GM12878 (cell line): ENCODE measurements at regions not wholly inside any gene's neighbourhood (a gene's known extent, or its start where the extent isn't known, plus 50 kb on each side); places are given as distances from the start of the nearest gene placed in this dataset.

Experiments
- ATAC-seq: fragments of 200-7000 bp; cut with Tn5 transposase; 3 replicates; pipeline ENCODE4 v1.9.1; 2020; ENCODE audit warnings: mild to moderate bottlenecking, moderate library complexity
- BruUV-seq: library from RNA; stranded (reverse); fragments of 400-500 nt; replicated peaks from 2 replicates; lab custom pipeline; 2021; lab: Mats Ljungman, UMichigan
- CTCF ChIA-PET: fragments of 300-600 bp; sonication (Branson Sonifier 250); formaldehyde crosslinking; extraction: SDS; loops from one replicate; lab custom pipeline; 2021; ENCODE audit warnings: inconsistent platforms; lab: Yijun Ruan, JAX
- POLR2A ChIA-PET: fragments of 350-600 bp; formaldehyde crosslinking; extraction: SDS; loops from one replicate; lab custom pipeline; 2021; ENCODE audit warnings: inconsistent platforms; lab: Charles Lee
- RAD21 ChIA-PET: fragments of 300-600 bp; sonication (Branson Sonifier 250); formaldehyde crosslinking; loops from one replicate; lab custom pipeline; 2023; ENCODE audit warnings: antibody characterized with exemption; ENCODE audit not compliant: unreplicated experiment; lab: Charles Lee
- SMC1A ChIA-PET: fragments of 300-600 bp; sonication (Branson Sonifier 250); formaldehyde crosslinking; loops from one replicate; lab custom pipeline; 2023; ENCODE audit not compliant: unreplicated experiment, uncharacterized antibody; lab: Charles Lee
- DNase-seq: peaks from one replicate; pipeline ENCODE4 v3.0.0-alpha.2; 2011; ENCODE audit warnings: low read depth, low spot score
- FAIRE-seq: peaks from 3 replicates; lab custom pipeline; 2011; peaks lifted over from hg19 to GRCh38; lab: Jason Lieb, UNC
- H2AFZ ChIP-seq: 2 replicates; pipeline ENCODE4 v1.6.0; 2011; ENCODE audit warnings: low read depth, low read length, control low read depth; ENCODE audit not compliant: control insufficient read depth
- H3K27ac ChIP-seq: 2 replicates; pipeline ENCODE4 v1.5.1; 2011; ENCODE audit warnings: control low read depth; ENCODE audit not compliant: control insufficient read depth, insufficient read depth
- H3K27me3 ChIP-seq, 2 experiments: replicated peaks in 1 of 2; 2 replicates each; pipeline versions ENCODE4 v1.6.0 to v1.6.1; 2011; ENCODE audit warnings: low read length in 1 of 2; ENCODE audit not compliant: control insufficient read depth in 2 of 2, insufficient read depth in 2 of 2
- H3K36me3 ChIP-seq, 2 experiments: 2 replicates each; pipeline ENCODE4 v1.5.1; 2011; ENCODE audit warnings: low read length in 1 of 2; ENCODE audit not compliant: control insufficient read depth in 2 of 2, insufficient read depth in 2 of 2
- H3K4me1 ChIP-seq: 2 replicates; pipeline ENCODE4 v1.6.1; 2011; ENCODE audit warnings: mild to moderate bottlenecking, low read length, moderate library complexity, mixed read lengths; ENCODE audit not compliant: control insufficient read depth, insufficient read depth
- H3K4me2 ChIP-seq: 2 replicates; pipeline ENCODE4 v1.6.0; 2011; ENCODE audit warnings: control low read depth; ENCODE audit not compliant: control insufficient read depth, insufficient read depth
- H3K4me3 ChIP-seq: fragments of 200-600 bp; sonication (generic); 2 replicates; pipeline ENCODE4 v1.5.1; 2016
- H3K79me2 ChIP-seq: 2 replicates; pipeline ENCODE4 v1.6.0; 2011; ENCODE audit warnings: low read length; ENCODE audit not compliant: control insufficient read depth, insufficient read depth
- H3K9ac ChIP-seq: 2 replicates; pipeline ENCODE4 v1.8.0; 2011; ENCODE audit warnings: low read length, control low read depth, mixed read lengths; ENCODE audit not compliant: control insufficient read depth, insufficient read depth
- H3K9me3 ChIP-seq: replicated peaks from 3 replicates; pipeline ENCODE4 v1.5.1; 2011; ENCODE audit warnings: mild to moderate bottlenecking, low read length; ENCODE audit not compliant: control insufficient read depth, insufficient read depth
- H4K20me1 ChIP-seq: 2 replicates; pipeline ENCODE4 v1.6.0; 2011; ENCODE audit not compliant: control insufficient read depth, insufficient read depth
- CBX5 ChIP-seq: sonication (generic); IDR thresholded peaks from 2 replicates; pipeline ENCODE4 v1.6.1; 2016; ENCODE audit warnings: low read depth, moderate library complexity, mild to moderate bottlenecking, inconsistent platforms
- FOS ChIP-seq: IDR thresholded peaks from 3 replicates; pipeline ENCODE4 v1.6.1; 2011; ENCODE audit warnings: borderline replicate concordance; ENCODE audit not compliant: insufficient read length; ENCODE audit errors: extremely low read depth
- HDAC6 ChIP-seq: fragments of 200-600 bp; sonication (generic); IDR thresholded peaks from one replicate; pipeline ENCODE4 v1.8.0; 2017; ENCODE audit warnings: antibody characterized with exemption; ENCODE audit not compliant: unreplicated experiment
- RB1 ChIP-seq: fragments of 450-650 bp; formaldehyde crosslinking; IDR thresholded peaks from 2 replicates; pipeline ENCODE4 v1.6.1; 2017; ENCODE audit warnings: mild to moderate bottlenecking, borderline replicate concordance
- RFX5 ChIP-seq: IDR thresholded peaks from 2 replicates; pipeline ENCODE4 v1.6.1; 2011; ENCODE audit warnings: low read depth, low read length, improper control_type of control experiment
- YY1 ChIP-seq: IDR thresholded peaks from 2 replicates; pipeline ENCODE4 v1.6.1; 2011; ENCODE audit warnings: low read depth, mild to moderate bottlenecking, low read length
- ZNF217 ChIP-seq: fragments of 450-650 bp; IDR thresholded peaks from 2 replicates; pipeline ENCODE4 v1.6.1; 2017; ENCODE audit warnings: antibody characterized with exemption, mild to moderate bottlenecking
- WGBS: methylation state at CpG from one replicate; pipeline ENCODE4 v1.1.6; 2016; ENCODE audit warnings: low lambda C conversion rate; ENCODE audit not compliant: insufficient replicate concordance, insufficient coverage; ENCODE audit errors: missing lambda C conversion rate; 5-methylcytosine and 5-hydroxymethylcytosine counted together
- in situ Hi-C: fragments of 300-500 bp; cut with MboI; formaldehyde crosslinking; loops from 9 replicates; pipeline ENCODE4 v1.14.3; 2018; ENCODE audit warnings: mixed read lengths
- intact Hi-C: fragments of 100-400 bp; cut with micrococcal nuclease; formaldehyde crosslinking; loops from one replicate; pipeline ENCODE4 v1.14.2; 2022; ENCODE audit not compliant: unreplicated experiment
- TF ChIP-seq, protein P1 (sequence below): fragments of 450-650 bp; formaldehyde crosslinking; IDR thresholded peaks from 2 replicates; pipeline ENCODE4 v1.4.0; 2020; ENCODE audit warnings: mild to moderate bottlenecking, moderate library complexity
- TF ChIP-seq, protein P2 (sequence below): IDR thresholded peaks from 2 replicates; pipeline ENCODE4 v1.6.1; 2011; ENCODE audit warnings: low read depth, mild to moderate bottlenecking, low read length, moderate library complexity, borderline replicate concordance; ENCODE audit errors: extremely low read depth
- TF ChIP-seq, protein P3 (sequence below): fragments of 450-650 bp; IDR thresholded peaks from 2 replicates; pipeline ENCODE4 v1.6.1; 2017; ENCODE audit warnings: mild to moderate bottlenecking, moderate library complexity
- TF ChIP-seq, protein P4 (sequence below): IDR thresholded peaks from 2 replicates; pipeline ENCODE4 v1.6.1; 2011; ENCODE audit warnings: mild to moderate bottlenecking, low read depth, low read length, moderate library complexity; ENCODE audit not compliant: insufficient replicate concordance

DNA sequence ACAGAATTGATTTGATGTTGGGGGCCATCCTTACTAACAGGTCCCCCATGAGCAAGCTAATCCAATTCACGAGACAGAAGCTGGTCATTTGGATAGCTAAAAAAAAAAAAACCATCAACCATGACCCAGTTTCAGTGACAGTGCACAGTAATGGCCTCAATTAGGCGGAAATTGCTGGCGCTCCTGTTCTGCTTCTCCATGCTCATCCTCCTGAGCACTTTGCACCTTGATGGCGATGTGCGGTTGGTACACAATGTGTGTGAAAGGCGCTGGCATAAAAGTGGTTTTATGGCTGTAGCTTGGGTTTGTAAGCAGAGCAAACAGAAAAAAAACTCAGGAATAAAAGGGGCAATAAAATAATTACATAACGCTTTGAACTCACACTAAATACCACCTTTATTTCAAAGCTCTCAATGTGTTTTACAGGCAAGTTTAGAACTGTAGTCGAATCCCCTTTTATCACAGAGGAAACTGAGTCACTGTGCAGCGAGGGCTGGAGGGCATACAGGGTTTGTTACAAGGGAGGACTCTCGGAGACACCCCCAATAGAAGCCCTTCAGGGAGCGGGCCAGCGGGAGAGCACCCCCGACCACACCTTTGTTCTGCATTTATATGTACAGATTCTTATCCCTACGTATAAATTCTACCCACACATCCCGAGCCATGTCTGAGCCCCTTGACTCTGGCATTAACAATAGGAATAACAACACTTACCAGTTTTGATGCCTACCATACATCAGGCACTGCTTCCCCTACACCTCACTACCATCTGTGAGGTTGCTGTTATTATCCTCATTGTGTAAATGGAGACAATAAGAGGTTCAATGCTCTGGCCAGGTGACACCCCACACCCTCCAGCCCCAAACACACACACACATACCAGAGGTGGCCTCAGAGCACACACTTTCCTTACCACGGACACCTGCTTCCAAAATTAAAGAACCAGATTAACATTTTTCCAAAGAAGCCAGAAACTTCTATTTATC lies 213.5 kb upstream of the IRF2BP2 start (continued):
- TF ChIP-seq, protein P1, sequence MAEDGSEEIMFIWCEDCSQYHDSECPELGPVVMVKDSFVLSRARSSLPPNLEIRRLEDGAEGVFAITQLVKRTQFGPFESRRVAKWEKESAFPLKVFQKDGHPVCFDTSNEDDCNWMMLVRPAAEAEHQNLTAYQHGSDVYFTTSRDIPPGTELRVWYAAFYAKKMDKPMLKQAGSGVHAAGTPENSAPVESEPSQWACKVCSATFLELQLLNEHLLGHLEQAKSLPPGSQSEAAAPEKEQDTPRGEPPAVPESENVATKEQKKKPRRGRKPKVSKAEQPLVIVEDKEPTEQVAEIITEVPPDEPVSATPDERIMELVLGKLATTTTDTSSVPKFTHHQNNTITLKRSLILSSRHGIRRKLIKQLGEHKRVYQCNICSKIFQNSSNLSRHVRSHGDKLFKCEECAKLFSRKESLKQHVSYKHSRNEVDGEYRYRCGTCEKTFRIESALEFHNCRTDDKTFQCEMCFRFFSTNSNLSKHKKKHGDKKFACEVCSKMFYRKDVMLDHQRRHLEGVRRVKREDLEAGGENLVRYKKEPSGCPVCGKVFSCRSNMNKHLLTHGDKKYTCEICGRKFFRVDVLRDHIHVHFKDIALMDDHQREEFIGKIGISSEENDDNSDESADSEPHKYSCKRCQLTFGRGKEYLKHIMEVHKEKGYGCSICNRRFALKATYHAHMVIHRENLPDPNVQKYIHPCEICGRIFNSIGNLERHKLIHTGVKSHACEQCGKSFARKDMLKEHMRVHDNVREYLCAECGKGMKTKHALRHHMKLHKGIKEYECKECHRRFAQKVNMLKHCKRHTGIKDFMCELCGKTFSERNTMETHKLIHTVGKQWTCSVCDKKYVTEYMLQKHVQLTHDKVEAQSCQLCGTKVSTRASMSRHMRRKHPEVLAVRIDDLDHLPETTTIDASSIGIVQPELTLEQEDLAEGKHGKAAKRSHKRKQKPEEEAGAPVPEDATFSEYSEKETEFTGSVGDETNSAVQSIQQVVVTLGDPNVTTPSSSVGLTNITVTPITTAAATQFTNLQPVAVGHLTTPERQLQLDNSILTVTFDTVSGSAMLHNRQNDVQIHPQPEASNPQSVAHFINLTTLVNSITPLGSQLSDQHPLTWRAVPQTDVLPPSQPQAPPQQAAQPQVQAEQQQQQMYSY (CRISPR knock-in tag) = no peak
- no peak for TF ChIP-seq ZNF217

DNA sequence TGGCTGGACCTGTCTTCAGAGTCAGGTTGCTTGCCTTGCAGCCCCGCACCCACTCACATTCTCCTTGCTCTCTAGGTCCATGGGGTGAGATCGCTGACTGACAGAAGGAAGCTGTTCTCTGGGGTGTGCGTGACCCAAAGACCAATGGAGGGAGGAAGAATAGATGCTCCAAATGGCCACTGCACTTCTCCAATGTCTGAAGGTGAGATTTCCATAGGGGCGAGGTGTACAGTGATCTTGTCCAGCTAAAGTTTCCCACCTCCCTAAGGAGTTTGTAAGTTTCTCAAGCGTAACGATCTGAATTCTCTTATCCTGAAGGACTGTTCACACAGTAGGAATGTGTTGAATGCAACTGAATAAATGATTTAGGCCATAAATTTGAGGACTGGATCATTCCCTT lies 211.9 kb upstream of the IRF2BP2 start:
- Histone ChIP-seq H3K9me3 (no peaks in the 10 kb centered on the region), H3K4me1 (no peaks in the 10 kb centered on the region), H4K20me1 (no peaks in the 10 kb centered on the region), H3K27ac (no peak overlapping the region), H3K79me2 (no peaks in the 10 kb centered on the region), H3K9ac (no peak overlapping the region), H2AFZ (no peak overlapping the region), H3K4me3 (no peak overlapping the region), H3K27me3 (no peaks in the 10 kb centered on the region), H3K36me3 (no peaks in the 10 kb centered on the region), H3K4me2 (no peak overlapping the region)
- intact Hi-C loops (no loop called here), in situ Hi-C loops (no loop called here)
- ChIA-PET RAD21 (no interaction called here), CTCF (interaction anchor here (1.2 kb wide), 1 partner anchor 10 kb away, joined by 3 read pairs; no protein-coding TSS in a partner anchor), SMC1A (interaction anchor here (0.9 to 1.6 kb wide), 4 partner anchors 9 to 59 kb away, joined by 3 to 4 read pairs (median 3); no protein-coding TSS in a partner anchor), POLR2A (no interaction called here)
- WGBS = 83% methylated on average over 6 of the region's 6 CpGs
- FAIRE-seq (no peak), ATAC-seq (no peak), DNase-seq (no peak)
- BruUV-seq = no TSS peak
- TF ChIP-seq, protein P2, sequence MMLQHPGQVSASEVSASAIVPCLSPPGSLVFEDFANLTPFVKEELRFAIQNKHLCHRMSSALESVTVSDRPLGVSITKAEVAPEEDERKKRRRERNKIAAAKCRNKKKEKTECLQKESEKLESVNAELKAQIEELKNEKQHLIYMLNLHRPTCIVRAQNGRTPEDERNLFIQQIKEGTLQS = no peak
- TF ChIP-seq CBX5 (no peak), HDAC6 (no peak), FOS (no peak), RB1 (no peak), ZNF217 (no peak), RFX5 (no peak), YY1 (no peak)
- TF ChIP-seq, protein P3, sequence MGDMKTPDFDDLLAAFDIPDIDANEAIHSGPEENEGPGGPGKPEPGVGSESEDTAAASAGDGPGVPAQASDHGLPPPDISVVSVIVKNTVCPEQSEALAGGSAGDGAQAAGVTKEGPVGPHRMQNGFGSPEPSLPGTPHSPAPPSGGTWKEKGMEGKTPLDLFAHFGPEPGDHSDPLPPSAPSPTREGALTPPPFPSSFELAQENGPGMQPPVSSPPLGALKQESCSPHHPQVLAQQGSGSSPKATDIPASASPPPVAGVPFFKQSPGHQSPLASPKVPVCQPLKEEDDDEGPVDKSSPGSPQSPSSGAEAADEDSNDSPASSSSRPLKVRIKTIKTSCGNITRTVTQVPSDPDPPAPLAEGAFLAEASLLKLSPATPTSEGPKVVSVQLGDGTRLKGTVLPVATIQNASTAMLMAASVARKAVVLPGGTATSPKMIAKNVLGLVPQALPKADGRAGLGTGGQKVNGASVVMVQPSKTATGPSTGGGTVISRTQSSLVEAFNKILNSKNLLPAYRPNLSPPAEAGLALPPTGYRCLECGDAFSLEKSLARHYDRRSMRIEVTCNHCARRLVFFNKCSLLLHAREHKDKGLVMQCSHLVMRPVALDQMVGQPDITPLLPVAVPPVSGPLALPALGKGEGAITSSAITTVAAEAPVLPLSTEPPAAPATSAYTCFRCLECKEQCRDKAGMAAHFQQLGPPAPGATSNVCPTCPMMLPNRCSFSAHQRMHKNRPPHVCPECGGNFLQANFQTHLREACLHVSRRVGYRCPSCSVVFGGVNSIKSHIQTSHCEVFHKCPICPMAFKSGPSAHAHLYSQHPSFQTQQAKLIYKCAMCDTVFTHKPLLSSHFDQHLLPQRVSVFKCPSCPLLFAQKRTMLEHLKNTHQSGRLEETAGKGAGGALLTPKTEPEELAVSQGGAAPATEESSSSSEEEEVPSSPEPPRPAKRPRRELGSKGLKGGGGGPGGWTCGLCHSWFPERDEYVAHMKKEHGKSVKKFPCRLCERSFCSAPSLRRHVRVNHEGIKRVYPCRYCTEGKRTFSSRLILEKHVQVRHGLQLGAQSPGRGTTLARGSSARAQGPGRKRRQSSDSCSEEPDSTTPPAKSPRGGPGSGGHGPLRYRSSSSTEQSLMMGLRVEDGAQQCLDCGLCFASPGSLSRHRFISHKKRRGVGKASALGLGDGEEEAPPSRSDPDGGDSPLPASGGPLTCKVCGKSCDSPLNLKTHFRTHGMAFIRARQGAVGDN = no peak
- TF ChIP-seq, protein P4, sequence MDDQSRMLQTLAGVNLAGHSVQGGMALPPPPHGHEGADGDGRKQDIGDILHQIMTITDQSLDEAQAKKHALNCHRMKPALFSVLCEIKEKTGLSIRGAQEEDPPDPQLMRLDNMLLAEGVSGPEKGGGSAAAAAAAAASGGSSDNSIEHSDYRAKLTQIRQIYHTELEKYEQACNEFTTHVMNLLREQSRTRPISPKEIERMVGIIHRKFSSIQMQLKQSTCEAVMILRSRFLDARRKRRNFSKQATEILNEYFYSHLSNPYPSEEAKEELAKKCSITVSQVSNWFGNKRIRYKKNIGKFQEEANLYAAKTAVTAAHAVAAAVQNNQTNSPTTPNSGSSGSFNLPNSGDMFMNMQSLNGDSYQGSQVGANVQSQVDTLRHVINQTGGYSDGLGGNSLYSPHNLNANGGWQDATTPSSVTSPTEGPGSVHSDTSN = no peak
